Hepatocyte (in vitro differentiated cells): ENCODE measurements at regions not wholly inside any gene's neighbourhood (a gene's known extent, or its start where the extent isn't known, plus 50 kb on each side); places are given as distances from the start of the nearest gene placed in this dataset.

Experiments used
- EZH2phosphoT487 ChIP-seq: fragments of 200-600 bp; sonication (generic); IDR thresholded peaks from one replicate; pipeline ENCODE4 v1.6.1; 2018; ENCODE audit warnings: antibody characterized with exemption, mild to moderate bottlenecking, low read depth, moderate library complexity; ENCODE audit not compliant: unreplicated experiment, severe bottlenecking
- TF ChIP-seq, protein P1 (sequence below): fragments of 200-600 bp; sonication (generic); IDR thresholded peaks from 2 replicates; pipeline ENCODE4 v1.5.1; 2016; ENCODE audit warnings: antibody characterized with exemption, mild to moderate bottlenecking; ENCODE audit not compliant: poor library complexity

DNA sequence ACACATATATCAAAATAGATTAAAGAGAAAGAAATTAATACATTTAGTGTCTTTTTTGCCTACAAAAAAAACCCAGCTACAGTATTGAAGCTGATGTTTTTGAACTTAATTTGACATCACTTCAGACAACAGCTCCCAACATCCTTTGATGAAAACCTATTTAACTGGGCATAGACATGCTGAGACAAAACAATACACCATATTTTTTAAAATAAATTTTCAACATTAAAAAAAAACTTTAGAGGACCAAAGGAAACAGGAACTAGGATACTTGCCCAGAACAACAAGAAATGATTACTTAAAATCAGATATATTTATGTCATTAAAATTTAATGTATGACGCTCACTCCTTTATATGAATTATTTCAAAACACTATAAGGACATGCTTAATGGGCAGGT, 178.1 kb downstream of the MREG start:
- TF ChIP-seq, protein P1, sequence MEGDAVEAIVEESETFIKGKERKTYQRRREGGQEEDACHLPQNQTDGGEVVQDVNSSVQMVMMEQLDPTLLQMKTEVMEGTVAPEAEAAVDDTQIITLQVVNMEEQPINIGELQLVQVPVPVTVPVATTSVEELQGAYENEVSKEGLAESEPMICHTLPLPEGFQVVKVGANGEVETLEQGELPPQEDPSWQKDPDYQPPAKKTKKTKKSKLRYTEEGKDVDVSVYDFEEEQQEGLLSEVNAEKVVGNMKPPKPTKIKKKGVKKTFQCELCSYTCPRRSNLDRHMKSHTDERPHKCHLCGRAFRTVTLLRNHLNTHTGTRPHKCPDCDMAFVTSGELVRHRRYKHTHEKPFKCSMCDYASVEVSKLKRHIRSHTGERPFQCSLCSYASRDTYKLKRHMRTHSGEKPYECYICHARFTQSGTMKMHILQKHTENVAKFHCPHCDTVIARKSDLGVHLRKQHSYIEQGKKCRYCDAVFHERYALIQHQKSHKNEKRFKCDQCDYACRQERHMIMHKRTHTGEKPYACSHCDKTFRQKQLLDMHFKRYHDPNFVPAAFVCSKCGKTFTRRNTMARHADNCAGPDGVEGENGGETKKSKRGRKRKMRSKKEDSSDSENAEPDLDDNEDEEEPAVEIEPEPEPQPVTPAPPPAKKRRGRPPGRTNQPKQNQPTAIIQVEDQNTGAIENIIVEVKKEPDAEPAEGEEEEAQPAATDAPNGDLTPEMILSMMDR, result no peak
- no peak for TF ChIP-seq EZH2phosphoT487
